HepG2 (cell line): ENCODE measurements at regions not wholly inside any gene's neighbourhood (a gene's known extent, or its start where the extent isn't known, plus 50 kb on each side); places are given as distances from the start of the nearest gene placed in this dataset.

Source experiments
- CHD4 ChIP-seq: fragments of 200-600 bp; sonication (generic); IDR thresholded peaks from 2 replicates; pipeline ENCODE4 v1.7.0; 2017; ENCODE audit warnings: mild to moderate bottlenecking, low read length, borderline replicate concordance
- HMG20A ChIP-seq: IDR thresholded peaks from 2 replicates; pipeline ENCODE4 v1.6.1; 2016; ENCODE audit warnings: borderline replicate concordance
- ISL2 ChIP-seq: sonication (generic); formaldehyde crosslinking; IDR thresholded peaks from 2 replicates; pipeline ENCODE4 v1.5.0; 2020; ENCODE audit warnings: missing genetic modification reagents
- MED1 ChIP-seq: sonication (generic); formaldehyde crosslinking; IDR thresholded peaks from 2 replicates; pipeline ENCODE4 v1.4.0; 2020; ENCODE audit warnings: missing genetic modification reagents
- PRMT3 ChIP-seq: sonication (generic); formaldehyde crosslinking; IDR thresholded peaks from 2 replicates; pipeline ENCODE4 v1.8.1; 2022; ENCODE audit warnings: low read depth, mild to moderate bottlenecking, moderate library complexity, missing genetic modification reagents, borderline replicate concordance
- REPIN1 ChIP-seq: sonication (generic); formaldehyde crosslinking; IDR thresholded peaks from 2 replicates; pipeline ENCODE4 v1.8.0; 2022; ENCODE audit warnings: missing genetic modification reagents, low read depth, mild to moderate bottlenecking, borderline replicate concordance
- RNF2 ChIP-seq: fragments of 450-650 bp; conservative IDR thresholded peaks from 2 replicates; pipeline ENCODE4 v1.6.1; 2016; ENCODE audit warnings: low read depth
- SIX1 ChIP-seq: sonication (generic); formaldehyde crosslinking; IDR thresholded peaks from 2 replicates; pipeline ENCODE4 v1.4.0; 2020; ENCODE audit warnings: missing genetic modification reagents, borderline replicate concordance
- SRY ChIP-seq: sonication (generic); formaldehyde crosslinking; IDR thresholded peaks from 2 replicates; pipeline ENCODE4 v1.8.0; 2022; ENCODE audit warnings: mild to moderate bottlenecking, missing genetic modification reagents
- TCF7 ChIP-seq: sonication (generic); IDR thresholded peaks from 2 replicates; pipeline ENCODE4 v1.6.1; 2016; ENCODE audit warnings: antibody characterized with exemption, low read depth
- ZFP1 ChIP-seq: IDR thresholded peaks from 2 replicates; pipeline ENCODE4 v1.6.1; 2016
- ZNF12 ChIP-seq: sonication (generic); formaldehyde crosslinking; IDR thresholded peaks from 2 replicates; pipeline ENCODE4 v1.5.0; 2020; ENCODE audit warnings: missing genetic modification reagents
- ZNF333 ChIP-seq: sonication (generic); formaldehyde crosslinking; IDR thresholded peaks from 2 replicates; pipeline ENCODE4 v1.4.0; 2020; ENCODE audit warnings: mild to moderate bottlenecking, missing genetic modification reagents, borderline replicate concordance
- ZNF441 ChIP-seq: sonication (generic); formaldehyde crosslinking; IDR thresholded peaks from 2 replicates; pipeline ENCODE4 v1.7.0; 2021; ENCODE audit warnings: missing genetic modification reagents, borderline replicate concordance
- ZNF569 ChIP-seq: sonication (generic); formaldehyde crosslinking; IDR thresholded peaks from 2 replicates; pipeline ENCODE4 v1.5.0; 2020; ENCODE audit warnings: mild to moderate bottlenecking, missing genetic modification reagents, moderate library complexity, borderline replicate concordance
- ZNF776 ChIP-seq: sonication (generic); formaldehyde crosslinking; IDR thresholded peaks from 2 replicates; pipeline ENCODE4 v1.4.0; 2020; ENCODE audit warnings: mild to moderate bottlenecking, missing genetic modification reagents
- ZNF788 ChIP-seq: sonication (generic); formaldehyde crosslinking; IDR thresholded peaks from 2 replicates; pipeline ENCODE4 v1.5.0; 2020; ENCODE audit warnings: mild to moderate bottlenecking, missing genetic modification reagents, borderline replicate concordance
- ZZZ3 ChIP-seq: sonication (generic); formaldehyde crosslinking; IDR thresholded peaks from 2 replicates; pipeline ENCODE4 v1.4.0; 2020; ENCODE audit warnings: missing genetic modification reagents, mild to moderate bottlenecking, borderline replicate concordance
- TF ChIP-seq, protein P1 (sequence below): sonication (generic); formaldehyde crosslinking; IDR thresholded peaks from 2 replicates; pipeline ENCODE4 v1.4.0; 2020; ENCODE audit warnings: missing genetic modification reagents, borderline replicate concordance
- TF ChIP-seq, protein P2 (sequence below): sonication (generic); formaldehyde crosslinking; IDR thresholded peaks from 2 replicates; pipeline ENCODE4 v1.5.1; 2020; ENCODE audit warnings: mild to moderate bottlenecking, missing genetic modification reagents, borderline replicate concordance

DNA sequence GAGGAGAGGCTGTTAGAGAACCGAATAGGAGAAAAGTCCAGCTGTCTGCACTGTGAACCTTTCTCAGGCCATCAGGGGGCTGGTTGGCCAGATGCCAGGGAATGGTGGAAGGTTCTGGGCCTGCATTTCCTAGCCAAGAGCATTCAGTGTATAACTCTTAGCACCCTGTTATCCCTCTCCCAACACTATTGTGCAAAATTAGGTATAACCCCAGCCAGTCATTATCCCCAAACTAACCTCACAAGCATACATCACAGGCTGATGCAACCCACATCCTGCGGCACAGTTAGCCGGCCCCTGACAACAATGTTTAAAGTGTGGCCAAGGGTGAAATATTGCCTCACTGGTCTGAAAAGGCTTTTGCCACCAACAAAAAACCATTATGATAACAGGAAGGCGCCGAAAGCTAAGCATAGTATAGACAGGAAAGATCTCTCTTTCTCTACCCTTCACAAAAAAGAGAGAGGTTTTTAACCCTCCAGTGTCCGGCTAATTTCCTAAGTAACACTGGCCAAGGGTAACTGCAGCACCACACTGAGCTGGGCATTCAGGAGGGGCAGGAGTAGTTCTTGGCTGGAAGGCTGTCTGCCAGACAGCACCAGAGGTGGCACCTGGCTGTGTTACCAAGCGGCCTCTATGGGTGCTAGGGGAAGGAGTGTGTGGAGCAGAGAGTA lies 77.3 kb upstream of the BCAR3 start (continued):
- peak; percentile 76 for TF ChIP-seq ZNF12 (CRISPR knock-in tag)
- 0 out of 2 replicates have a peak, but pooled peaks have one; percentile 48 for TF ChIP-seq REPIN1 (CRISPR knock-in tag)
- peak; percentile 81 for TF ChIP-seq HMG20A (CRISPR knock-in tag)
- TF ChIP-seq ZNF569 (CRISPR knock-in tag): 0 out of 2 replicates have a peak, but pooled peaks have one; percentile 48
- no peak for TF ChIP-seq RNF2
- TF ChIP-seq, protein P1, sequence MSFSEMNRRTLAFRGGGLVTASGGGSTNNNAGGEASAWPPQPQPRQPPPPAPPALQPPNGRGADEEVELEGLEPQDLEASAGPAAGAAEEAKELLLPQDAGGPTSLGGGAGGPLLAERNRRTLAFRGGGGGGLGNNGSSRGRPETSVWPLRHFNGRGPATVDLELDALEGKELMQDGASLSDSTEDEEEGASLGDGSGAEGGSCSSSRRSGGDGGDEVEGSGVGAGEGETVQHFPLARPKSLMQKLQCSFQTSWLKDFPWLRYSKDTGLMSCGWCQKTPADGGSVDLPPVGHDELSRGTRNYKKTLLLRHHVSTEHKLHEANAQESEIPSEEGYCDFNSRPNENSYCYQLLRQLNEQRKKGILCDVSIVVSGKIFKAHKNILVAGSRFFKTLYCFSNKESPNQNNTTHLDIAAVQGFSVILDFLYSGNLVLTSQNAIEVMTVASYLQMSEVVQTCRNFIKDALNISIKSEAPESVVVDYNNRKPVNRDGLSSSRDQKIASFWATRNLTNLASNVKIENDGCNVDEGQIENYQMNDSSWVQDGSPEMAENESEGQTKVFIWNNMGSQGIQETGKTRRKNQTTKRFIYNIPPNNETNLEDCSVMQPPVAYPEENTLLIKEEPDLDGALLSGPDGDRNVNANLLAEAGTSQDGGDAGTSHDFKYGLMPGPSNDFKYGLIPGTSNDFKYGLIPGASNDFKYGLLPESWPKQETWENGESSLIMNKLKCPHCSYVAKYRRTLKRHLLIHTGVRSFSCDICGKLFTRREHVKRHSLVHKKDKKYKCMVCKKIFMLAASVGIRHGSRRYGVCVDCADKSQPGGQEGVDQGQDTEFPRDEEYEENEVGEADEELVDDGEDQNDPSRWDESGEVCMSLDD (CRISPR knock-in tag): 0 out of 2 replicates have a peak, but pooled peaks have one; percentile 27
- TF ChIP-seq, protein P2, sequence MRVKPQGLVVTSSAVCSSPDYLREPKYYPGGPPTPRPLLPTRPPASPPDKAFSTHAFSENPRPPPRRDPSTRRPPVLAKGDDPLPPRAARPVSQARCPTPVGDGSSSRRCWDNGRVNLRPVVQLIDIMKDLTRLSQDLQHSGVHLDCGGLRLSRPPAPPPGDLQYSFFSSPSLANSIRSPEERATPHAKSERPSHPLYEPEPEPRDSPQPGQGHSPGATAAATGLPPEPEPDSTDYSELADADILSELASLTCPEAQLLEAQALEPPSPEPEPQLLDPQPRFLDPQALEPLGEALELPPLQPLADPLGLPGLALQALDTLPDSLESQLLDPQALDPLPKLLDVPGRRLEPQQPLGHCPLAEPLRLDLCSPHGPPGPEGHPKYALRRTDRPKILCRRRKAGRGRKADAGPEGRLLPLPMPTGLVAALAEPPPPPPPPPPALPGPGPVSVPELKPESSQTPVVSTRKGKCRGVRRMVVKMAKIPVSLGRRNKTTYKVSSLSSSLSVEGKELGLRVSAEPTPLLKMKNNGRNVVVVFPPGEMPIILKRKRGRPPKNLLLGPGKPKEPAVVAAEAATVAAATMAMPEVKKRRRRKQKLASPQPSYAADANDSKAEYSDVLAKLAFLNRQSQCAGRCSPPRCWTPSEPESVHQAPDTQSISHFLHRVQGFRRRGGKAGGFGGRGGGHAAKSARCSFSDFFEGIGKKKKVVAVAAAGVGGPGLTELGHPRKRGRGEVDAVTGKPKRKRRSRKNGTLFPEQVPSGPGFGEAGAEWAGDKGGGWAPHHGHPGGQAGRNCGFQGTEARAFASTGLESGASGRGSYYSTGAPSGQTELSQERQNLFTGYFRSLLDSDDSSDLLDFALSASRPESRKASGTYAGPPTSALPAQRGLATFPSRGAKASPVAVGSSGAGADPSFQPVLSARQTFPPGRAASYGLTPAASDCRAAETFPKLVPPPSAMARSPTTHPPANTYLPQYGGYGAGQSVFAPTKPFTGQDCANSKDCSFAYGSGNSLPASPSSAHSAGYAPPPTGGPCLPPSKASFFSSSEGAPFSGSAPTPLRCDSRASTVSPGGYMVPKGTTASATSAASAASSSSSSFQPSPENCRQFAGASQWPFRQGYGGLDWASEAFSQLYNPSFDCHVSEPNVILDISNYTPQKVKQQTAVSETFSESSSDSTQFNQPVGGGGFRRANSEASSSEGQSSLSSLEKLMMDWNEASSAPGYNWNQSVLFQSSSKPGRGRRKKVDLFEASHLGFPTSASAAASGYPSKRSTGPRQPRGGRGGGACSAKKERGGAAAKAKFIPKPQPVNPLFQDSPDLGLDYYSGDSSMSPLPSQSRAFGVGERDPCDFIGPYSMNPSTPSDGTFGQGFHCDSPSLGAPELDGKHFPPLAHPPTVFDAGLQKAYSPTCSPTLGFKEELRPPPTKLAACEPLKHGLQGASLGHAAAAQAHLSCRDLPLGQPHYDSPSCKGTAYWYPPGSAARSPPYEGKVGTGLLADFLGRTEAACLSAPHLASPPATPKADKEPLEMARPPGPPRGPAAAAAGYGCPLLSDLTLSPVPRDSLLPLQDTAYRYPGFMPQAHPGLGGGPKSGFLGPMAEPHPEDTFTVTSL (CRISPR knock-in tag): peak; percentile 94
- peak; percentile 76 for TF ChIP-seq ISL2 (CRISPR knock-in tag)
- TF ChIP-seq MED1 (CRISPR knock-in tag): peak; percentile 94
- TF ChIP-seq TCF7: peak; percentile 67
- TF ChIP-seq CHD4: peak; percentile 35; the same call in 1 of the 2 replicates
- no peak for TF ChIP-seq ZNF776 (CRISPR knock-in tag)
- TF ChIP-seq ZNF441 (CRISPR knock-in tag): no peak
- 0 out of 2 replicates have a peak, but pooled peaks have one; percentile 35 for TF ChIP-seq ZZZ3 (CRISPR knock-in tag)
- TF ChIP-seq SRY: peak; percentile 51; the same call in 1 of the 2 replicates
- no peak for TF ChIP-seq ZNF333 (CRISPR knock-in tag)
- TF ChIP-seq SIX1 (CRISPR knock-in tag): peak; percentile 51; the same call in 1 of the 2 replicates
- peak; percentile 81; the same call in 1 of the 2 replicates for TF ChIP-seq ZNF788 (CRISPR knock-in tag)
- TF ChIP-seq ZFP1 (CRISPR knock-in tag): peak; percentile 83; the same call in 1 of the 2 replicates
- peak; percentile 78; the same call in 1 of the 2 replicates for TF ChIP-seq PRMT3
